GM06990 (cell line): ENCODE measurements at regions not wholly inside any gene's neighbourhood (a gene's known extent, or its start where the extent isn't known, plus 50 kb on each side); places are given as distances from the start of the nearest gene placed in this dataset.

Experiments used
- DNase-seq: peaks from one replicate; pipeline ENCODE4 v3.0.0-alpha.2; 2011; ENCODE audit not compliant: insufficient read length; ENCODE audit errors: extremely low read depth
- H3K27me3 ChIP-seq: replicated peaks from 2 replicates; pipeline ENCODE4 v1.6.0; 2011; ENCODE audit warnings: low read length; ENCODE audit not compliant: control insufficient read depth, insufficient read depth
- H3K36me3 ChIP-seq: 2 replicates; pipeline ENCODE4 v1.5.1; 2011; ENCODE audit warnings: low read length; ENCODE audit not compliant: control insufficient read depth, insufficient read depth
- H3K4me3 ChIP-seq: replicated peaks from 2 replicates; pipeline ENCODE4 v1.5.1; 2011; ENCODE audit warnings: low read depth, mild to moderate bottlenecking, control low read depth, low read length
- CTCF ChIP-seq: IDR thresholded peaks from 2 replicates; pipeline ENCODE4 v1.5.1; 2011; ENCODE audit warnings: low read length, control low read depth, mild to moderate bottlenecking, inconsistent platforms; ENCODE audit not compliant: insufficient read depth, poor library complexity, severe bottlenecking

DNA sequence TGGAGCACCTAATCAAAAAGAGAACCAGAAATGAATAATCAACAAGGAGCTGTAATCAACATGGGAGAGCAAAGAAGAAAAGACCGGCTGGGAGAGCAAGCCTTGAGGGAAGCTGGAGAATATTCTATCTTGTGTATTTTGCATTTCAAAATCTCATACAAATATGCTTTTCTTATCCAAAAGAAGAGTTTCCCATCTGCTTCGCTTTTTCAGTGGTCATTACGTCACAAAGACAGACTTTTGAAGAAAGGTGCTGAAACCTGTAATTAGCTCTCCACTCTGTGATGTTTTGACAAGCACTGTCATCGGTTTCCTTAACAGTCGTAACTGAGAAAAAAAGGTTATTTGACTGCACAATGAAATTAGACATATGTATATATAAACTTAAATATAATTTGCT is 139.1 kb upstream of the TACR1 start:
- no peaks in the 10 kb centered on the region for H3K27me3 ChIP-seq

GRCh38 chr2:75337619-75338018 is 138.3 kb upstream of the TACR1 start:
- Histone ChIP-seq H3K36me3 (no peaks in the 10 kb centered on the region), H3K4me3 (no peak overlapping the region), H3K27me3 (no peaks in the 10 kb centered on the region)
- DNase-seq = no peak
- TF ChIP-seq CTCF = no peak

More for the DNA sequence above, 139.1 kb upstream of the TACR1 start:
- no peaks in the 10 kb centered on the region for H3K36me3 ChIP-seq
- no peak for DNase-seq
- H3K4me3 ChIP-seq = no peak overlapping the region
- no peak for TF ChIP-seq CTCF

GRCh38 chr2:75337016-75337415 is 137.7 kb upstream of the TACR1 start:
- no peak overlapping the region for H3K4me3 ChIP-seq
- no peak for DNase-seq
- TF ChIP-seq CTCF = no peak
- no peaks in the 10 kb centered on the region for H3K27me3 ChIP-seq
- no peaks in the 10 kb centered on the region for H3K36me3 ChIP-seq

DNA sequence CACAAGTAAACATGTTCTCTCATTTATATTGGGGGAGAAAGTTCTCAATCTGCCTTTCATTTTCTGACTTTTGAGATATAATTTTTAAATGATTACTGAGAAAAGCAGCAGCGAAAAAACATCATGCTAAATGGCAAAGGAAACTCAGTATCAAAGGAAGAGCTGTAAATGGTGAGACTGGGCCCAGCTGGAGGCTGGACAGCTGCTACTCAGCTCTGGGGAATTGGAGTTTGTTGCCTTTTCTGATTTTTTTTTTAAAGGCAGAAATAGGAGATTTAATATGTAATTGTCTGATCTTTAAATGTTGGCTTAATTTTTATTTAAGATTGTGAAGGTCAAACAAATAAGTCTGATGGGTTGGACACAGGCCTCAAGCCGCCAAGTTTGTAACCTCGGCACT is 137.1 kb upstream of the TACR1 start:
- no peak for TF ChIP-seq CTCF
- no peaks in the 10 kb centered on the region for H3K36me3 ChIP-seq
- DNase-seq = no peak
- no peak overlapping the region for H3K4me3 ChIP-seq
- H3K27me3 ChIP-seq = no peaks in the 10 kb centered on the region

DNA sequence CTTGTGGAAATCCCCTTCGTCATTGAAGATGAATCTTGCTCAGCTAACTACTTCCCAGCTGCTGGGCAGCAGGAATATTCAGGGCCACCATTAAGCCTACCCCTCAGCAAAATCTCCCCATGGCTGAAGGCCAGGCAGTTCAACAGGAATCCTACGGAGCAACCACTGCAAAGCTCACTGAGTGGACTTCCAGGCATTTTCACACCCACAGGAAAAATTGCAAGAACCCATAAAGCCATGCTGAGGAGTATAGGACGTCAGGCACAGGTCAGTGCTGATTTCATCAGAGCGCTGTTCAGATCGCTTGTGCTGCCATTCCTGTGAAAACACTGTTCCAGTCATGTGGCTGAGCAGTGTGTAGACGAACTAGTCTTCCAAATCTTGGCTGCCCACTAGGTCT is 134.8 kb upstream of the TACR1 start:
- H3K4me3 ChIP-seq = no peak overlapping the region
- H3K27me3 ChIP-seq = no peaks in the 10 kb centered on the region
- no peaks in the 10 kb centered on the region for H3K36me3 ChIP-seq
- no peak for TF ChIP-seq CTCF
- no peak for DNase-seq

GRCh38 chr2:75333646-75334045 is 134.3 kb upstream of the TACR1 start:
- Histone ChIP-seq H3K36me3 (no peaks in the 10 kb centered on the region), H3K4me3 (no peak overlapping the region), H3K27me3 (no peaks in the 10 kb centered on the region)
- no peak for DNase-seq
- no peak for TF ChIP-seq CTCF
